H7 (cell line): ENCODE measurements at regions not wholly inside any gene's neighbourhood (a gene's known extent, or its start where the extent isn't known, plus 50 kb on each side); places are given as distances from the start of the nearest gene placed in this dataset.
"Not testable (repeated sequence)": the region's sequence is repeated elsewhere in the genome, so short reads cannot be mapped to it uniquely, and the experiment has no call there.

ENCODE experiments used
- DNase-seq: peaks from one replicate; pipeline ENCODE4 v3.0.0; 2012
- H3K27me3 ChIP-seq: 2 replicates; pipeline ENCODE4 v1.6.0; 2011; ENCODE audit warnings: mild to moderate bottlenecking, low read length; ENCODE audit not compliant: control insufficient read depth, insufficient read depth
- H3K36me3 ChIP-seq: replicated peaks from 2 replicates; pipeline ENCODE4 v1.5.1; 2011; ENCODE audit warnings: low read length; ENCODE audit not compliant: control insufficient read depth, insufficient read depth
- H3K4me3 ChIP-seq: 2 replicates; pipeline ENCODE4 v1.5.1; 2011; ENCODE audit warnings: low read depth, mild to moderate bottlenecking, control low read depth, low read length, moderate library complexity; ENCODE audit not compliant: insufficient read depth

GRCh38 chr6:4635666-4636065 is 140.5 kb upstream of the CDYL start:
- Histone ChIP-seq H3K36me3 (no peaks in the 10 kb centered on the region), H3K4me3 (no peak overlapping the region), H3K27me3 (no peaks in the 10 kb centered on the region)
- DNase-seq, result no peak

- no peak for DNase-seq
- no peaks in the 10 kb centered on the region for H3K36me3 ChIP-seq
- H3K4me3 ChIP-seq, result no peak overlapping the region
- H3K27me3 ChIP-seq, result no peaks in the 10 kb centered on the region
Observed at GRCh38 chr6:4632421-4632820, 143.8 kb upstream of the CDYL start.

GRCh38 chr6:4629789-4630188 is 146.4 kb upstream of the CDYL start:
- not testable (repeated sequence) for H3K4me3 ChIP-seq, H3K36me3 ChIP-seq, DNase-seq, H3K27me3 ChIP-seq

- Histone ChIP-seq H3K27me3 (no peaks in the 10 kb centered on the region), H3K4me3 (no peak overlapping the region), H3K36me3 (no peaks in the 10 kb centered on the region)
- no peak for DNase-seq
Observed at GRCh38 chr6:4625557-4625956, 150.6 kb upstream of the CDYL start.

GRCh38 chr6:4624726-4625125 is 151.5 kb upstream of the CDYL start:
- Histone ChIP-seq H3K36me3 (no peaks in the 10 kb centered on the region), H3K27me3 (no peaks in the 10 kb centered on the region), H3K4me3 (no peak overlapping the region)
- no peak for DNase-seq

GRCh38 chr6:4620284-4621151 is 155.7 kb upstream of the CDYL start:
- no peaks in the 10 kb centered on the region for H3K27me3 ChIP-seq
- DNase-seq, result no peak
- H3K4me3 ChIP-seq, result no peak overlapping the region
- no peaks in the 10 kb centered on the region for H3K36me3 ChIP-seq

GRCh38 chr6:4616311-4616710 is 159.9 kb upstream of the CDYL start:
- H3K36me3 ChIP-seq, result no peaks in the 10 kb centered on the region
- no peak for DNase-seq
- no peak overlapping the region for H3K4me3 ChIP-seq
- H3K27me3 ChIP-seq, result no peaks in the 10 kb centered on the region; the same call in 1 of the 2 replicates

- DNase-seq, result no peak
- Histone ChIP-seq H3K4me3 (no peak overlapping the region), H3K27me3 (no peaks in the 10 kb centered on the region; the same call in 1 of the 2 replicates), H3K36me3 (no peaks in the 10 kb centered on the region)
Observed at GRCh38 chr6:4615891-4616290, 160.3 kb upstream of the CDYL start.

GRCh38 chr6:4615231-4615630 is 161.0 kb upstream of the CDYL start:
- no peaks in the 10 kb centered on the region for H3K36me3 ChIP-seq
- no peak overlapping the region for H3K4me3 ChIP-seq
- DNase-seq, result no peak
- no peaks in the 10 kb centered on the region; the same call in 1 of the 2 replicates for H3K27me3 ChIP-seq

- H3K4me3 ChIP-seq, result no peak overlapping the region
- H3K36me3 ChIP-seq, result no peaks in the 10 kb centered on the region
- no peaks in the 10 kb centered on the region; the same call in 1 of the 2 replicates for H3K27me3 ChIP-seq
- DNase-seq, result no peak
Observed at GRCh38 chr6:4614637-4615036, 161.6 kb upstream of the CDYL start.

- H3K4me3 ChIP-seq, result no peak overlapping the region
- no peak for DNase-seq
- H3K27me3 ChIP-seq, result no peaks in the 10 kb centered on the region; the same call in 1 of the 2 replicates
- no peaks in the 10 kb centered on the region for H3K36me3 ChIP-seq
Observed at GRCh38 chr6:4613795-4614194, 162.4 kb upstream of the CDYL start.

- DNase-seq, result no peak
- H3K4me3 ChIP-seq, result no peak overlapping the region
- H3K27me3 ChIP-seq, result no peaks in the 10 kb centered on the region; the same call in 1 of the 2 replicates
- no peaks in the 10 kb centered on the region for H3K36me3 ChIP-seq
Observed at GRCh38 chr6:4613381-4613780, 162.8 kb upstream of the CDYL start.

GRCh38 chr6:4612636-4613171 is 163.5 kb upstream of the CDYL start:
- DNase-seq, result no peak
- no peak overlapping the region for H3K4me3 ChIP-seq

GRCh38 chr6:4611429-4612129 is 164.6 kb upstream of the CDYL start:
- no peaks in the 10 kb centered on the region; the same call in 1 of the 2 replicates for H3K27me3 ChIP-seq
- H3K36me3 ChIP-seq, result no peaks in the 10 kb centered on the region
- no peak for DNase-seq
- H3K4me3 ChIP-seq, result no peak overlapping the region

More at GRCh38 chr6:4612636-4613171, 163.5 kb upstream of the CDYL start:
- no peaks in the 10 kb centered on the region for H3K36me3 ChIP-seq
- H3K27me3 ChIP-seq, result no peaks in the 10 kb centered on the region; the same call in 1 of the 2 replicates

GRCh38 chr6:4610256-4610655 is 165.9 kb upstream of the CDYL start:
- Histone ChIP-seq H3K27me3 (no peaks in the 10 kb centered on the region; the same call in 1 of the 2 replicates), H3K4me3 (no peak overlapping the region), H3K36me3 (no peaks in the 10 kb centered on the region)
- DNase-seq, result no peak
